ENCODE measurements at regions not wholly inside any gene's neighbourhood (a gene's known extent, or its start where the extent isn't known, plus 50 kb on each side); places are given as distances from the start of the nearest gene placed in this dataset.

- Histone ChIP-seq H2BK12ac (ENCODE audit: insufficient read length, low read depth, low read length) (no peak overlapping the region), H3K4ac (ENCODE audit: low read depth, low read length) (no peak overlapping the region), H3K4me1 (ENCODE audit: insufficient read depth, low read length) (peaks cover 3% of the 10 kb centered on the region; the same call in 1 of the 2 replicates), H4K5ac (ENCODE audit: insufficient read length, low read depth, low read length) (no peak overlapping the region), H2AK5ac (ENCODE audit: insufficient read length, low read length) (no peak overlapping the region), H3T11ph (ENCODE audit: low read length) (no peak overlapping the region), H2BK20ac (ENCODE audit: low read depth, low read length, poor library complexity, severe bottlenecking) (no peak overlapping the region), H4K91ac (ENCODE audit: insufficient read length, low read depth, low read length) (no peak overlapping the region), H3K27me3 (ENCODE audit: insufficient read depth, low read length) (no peaks in the 10 kb centered on the region), H3K23me2 (ENCODE audit: insufficient read length, low read depth, low read length, poor library complexity, severe bottlenecking) (no peaks in the 10 kb centered on the region), H3K9me3 (ENCODE audit: control insufficient read depth, low read depth, low read length) (no peaks in the 10 kb centered on the region), H3K9ac (ENCODE audit: extremely low read depth, insufficient read length, low read length) (no peak overlapping the region), H2BK120ac (ENCODE audit: low read depth, low read length, poor library complexity, severe bottlenecking) (no peak overlapping the region), H3K4me2 (ENCODE audit: insufficient read depth, insufficient read length, low read length) (peak overlapping the region; percentile 14), H3K79me1 (ENCODE audit: insufficient read depth, low read depth, low read length, poor library complexity, severe bottlenecking) (no peaks in the 10 kb centered on the region), H3K23ac (ENCODE audit: insufficient read length, low read depth, low read length) (no peak overlapping the region), H4K8ac (replicated peaks; ENCODE audit: insufficient read length, low read depth, low read length) (no peak overlapping the region), H3K14ac (ENCODE audit: insufficient read depth, low read length) (no peak overlapping the region), H4K20me1 (ENCODE audit: control insufficient read depth, insufficient read depth, insufficient read length) (no peaks in the 10 kb centered on the region), H2AFZ (ENCODE audit: low read length) (no peak overlapping the region), H3K27ac (ENCODE audit: insufficient read length, low read depth, low read length) (no peak overlapping the region), H2BK5ac (ENCODE audit: insufficient read length, low read length) (no peak overlapping the region), H3K79me2 (ENCODE audit: insufficient read depth, low read length) (no peaks in the 10 kb centered on the region), H3K56ac (ENCODE audit: insufficient read length, low read depth, low read length) (no peak overlapping the region), H3K18ac (ENCODE audit: insufficient read length, low read depth, low read length) (no peak overlapping the region), H2BK15ac (ENCODE audit: low read depth, low read length) (no peak overlapping the region)
- no peak overlapping the region for H3K27ac Mint-ChIP-seq
- H3K27me3 Mint-ChIP-seq (ENCODE audit: low read depth), result peaks cover 5% of the 10 kb centered on the region
- TF ChIP-seq, protein P1, sequence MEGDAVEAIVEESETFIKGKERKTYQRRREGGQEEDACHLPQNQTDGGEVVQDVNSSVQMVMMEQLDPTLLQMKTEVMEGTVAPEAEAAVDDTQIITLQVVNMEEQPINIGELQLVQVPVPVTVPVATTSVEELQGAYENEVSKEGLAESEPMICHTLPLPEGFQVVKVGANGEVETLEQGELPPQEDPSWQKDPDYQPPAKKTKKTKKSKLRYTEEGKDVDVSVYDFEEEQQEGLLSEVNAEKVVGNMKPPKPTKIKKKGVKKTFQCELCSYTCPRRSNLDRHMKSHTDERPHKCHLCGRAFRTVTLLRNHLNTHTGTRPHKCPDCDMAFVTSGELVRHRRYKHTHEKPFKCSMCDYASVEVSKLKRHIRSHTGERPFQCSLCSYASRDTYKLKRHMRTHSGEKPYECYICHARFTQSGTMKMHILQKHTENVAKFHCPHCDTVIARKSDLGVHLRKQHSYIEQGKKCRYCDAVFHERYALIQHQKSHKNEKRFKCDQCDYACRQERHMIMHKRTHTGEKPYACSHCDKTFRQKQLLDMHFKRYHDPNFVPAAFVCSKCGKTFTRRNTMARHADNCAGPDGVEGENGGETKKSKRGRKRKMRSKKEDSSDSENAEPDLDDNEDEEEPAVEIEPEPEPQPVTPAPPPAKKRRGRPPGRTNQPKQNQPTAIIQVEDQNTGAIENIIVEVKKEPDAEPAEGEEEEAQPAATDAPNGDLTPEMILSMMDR (conservative IDR thresholded peaks at IDR 0.05), result no peak
- WGBS (ENCODE audit: extremely low coverage, insufficient read length, low lambda C conversion rate), result no CpG with 5 or more reads among the region's 1 CpG
- H3K4me3 Mint-ChIP-seq, result no peak overlapping the region
- peak; percentile 73 for DNase-seq
- H3K36me3 Mint-ChIP-seq (ENCODE audit: insufficient read depth in 1 of 3, low read depth in 3 of 3), result peaks cover 0 to 4% (median 0%) of the 10 kb centered on the region in 3 experiments; a peak in 2 of 7 replicates
- H3K4me1 Mint-ChIP-seq, result peaks cover 20 to 21% of the 10 kb centered on the region in 2 experiments
- H3K9me3 Mint-ChIP-seq, result peaks cover 0 to 3% of the 10 kb centered on the region in 2 experiments; a peak in 1 of 5 replicates
These were observed 123.3 kb downstream of the ZNF518B start for GRCh38 chr4:10333942-10334341.
